BJ (cell line): ENCODE measurements at regions not wholly inside any gene's neighbourhood (a gene's known extent, or its start where the extent isn't known, plus 50 kb on each side); places are given as distances from the start of the nearest gene placed in this dataset.

ENCODE experiments used
- CTCF ChIA-PET: fragments of 350-600 bp; formaldehyde crosslinking; extraction: SDS; loops from one replicate; lab custom pipeline; 2021; ENCODE audit warnings: antibody characterized with exemption, inconsistent platforms; lab: Yijun Ruan, JAX
- POLR2A ChIA-PET: fragments of 300-600 bp; sonication (Branson Sonifier 250); formaldehyde crosslinking; extraction: SDS; loops from one replicate; lab custom pipeline; 2021; ENCODE audit warnings: antibody characterized with exemption; lab: Charles Lee
- DNase-seq: peaks from one replicate; pipeline ENCODE4 v3.0.0-alpha.2; 2011; ENCODE audit warnings: low read depth
- H3K27me3 ChIP-seq: 2 replicates; pipeline ENCODE4 v1.6.0; 2011; ENCODE audit warnings: low read length; ENCODE audit not compliant: control insufficient read depth, insufficient read depth
- H3K36me3 ChIP-seq: 2 replicates; pipeline ENCODE4 v1.5.1; 2011; ENCODE audit warnings: low read length; ENCODE audit not compliant: control insufficient read depth, insufficient read depth
- H3K4me3 ChIP-seq: 2 replicates; pipeline ENCODE4 v1.5.1; 2011; ENCODE audit warnings: low read depth, mild to moderate bottlenecking, control low read depth, low read length
- TF ChIP-seq, protein P1 (sequence below): IDR thresholded peaks from 2 replicates; pipeline ENCODE4 v1.5.1; 2011; ENCODE audit warnings: low read depth, mild to moderate bottlenecking, control low read depth, inconsistent platforms, low read length, moderate library complexity; ENCODE audit not compliant: insufficient read depth

- TF ChIP-seq, protein P1, sequence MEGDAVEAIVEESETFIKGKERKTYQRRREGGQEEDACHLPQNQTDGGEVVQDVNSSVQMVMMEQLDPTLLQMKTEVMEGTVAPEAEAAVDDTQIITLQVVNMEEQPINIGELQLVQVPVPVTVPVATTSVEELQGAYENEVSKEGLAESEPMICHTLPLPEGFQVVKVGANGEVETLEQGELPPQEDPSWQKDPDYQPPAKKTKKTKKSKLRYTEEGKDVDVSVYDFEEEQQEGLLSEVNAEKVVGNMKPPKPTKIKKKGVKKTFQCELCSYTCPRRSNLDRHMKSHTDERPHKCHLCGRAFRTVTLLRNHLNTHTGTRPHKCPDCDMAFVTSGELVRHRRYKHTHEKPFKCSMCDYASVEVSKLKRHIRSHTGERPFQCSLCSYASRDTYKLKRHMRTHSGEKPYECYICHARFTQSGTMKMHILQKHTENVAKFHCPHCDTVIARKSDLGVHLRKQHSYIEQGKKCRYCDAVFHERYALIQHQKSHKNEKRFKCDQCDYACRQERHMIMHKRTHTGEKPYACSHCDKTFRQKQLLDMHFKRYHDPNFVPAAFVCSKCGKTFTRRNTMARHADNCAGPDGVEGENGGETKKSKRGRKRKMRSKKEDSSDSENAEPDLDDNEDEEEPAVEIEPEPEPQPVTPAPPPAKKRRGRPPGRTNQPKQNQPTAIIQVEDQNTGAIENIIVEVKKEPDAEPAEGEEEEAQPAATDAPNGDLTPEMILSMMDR, result peak; percentile 59
- no peak for DNase-seq
- Histone ChIP-seq H3K36me3 (peaks cover 2% of the 10 kb centered on the region), H3K4me3 (no peak overlapping the region), H3K27me3 (no peaks in the 10 kb centered on the region)
- ChIA-PET POLR2A (no interaction called here), CTCF (interaction anchor here (0.6 to 1.9 kb wide), 17 partner anchors 11 to 636 kb away, joined by 3 to 10 read pairs (median 4); partner anchors contain the start of gene AK4)
These were observed 88.0 kb upstream of the AK4 start for GRCh38 chr1:65059930-65060538.

DNA sequence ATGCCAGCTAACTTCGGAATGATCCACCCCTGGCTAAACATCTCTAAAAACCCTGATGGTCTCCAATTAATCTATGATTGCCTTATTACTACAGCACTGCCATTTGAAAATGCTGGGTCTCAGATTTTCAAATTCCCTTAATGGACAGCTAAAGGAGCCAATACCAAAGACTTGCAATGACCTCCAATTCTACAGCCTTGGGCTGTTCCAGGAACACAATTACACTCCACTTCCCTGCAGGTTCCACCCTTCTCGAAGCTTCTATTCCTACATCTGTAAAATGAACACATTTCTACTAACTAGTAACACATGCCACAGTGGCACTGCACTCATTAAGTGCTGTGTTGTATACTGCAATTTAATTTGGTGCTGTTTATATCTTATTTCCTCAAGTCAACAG is 85.7 kb upstream of the AK4 start:
- CTCF ChIA-PET, result interaction anchor here (0.6 to 5.0 kb wide), 5 partner anchors 12 to 625 kb away, joined by 3 to 21 read pairs (median 8); no protein-coding TSS in a partner anchor
- no peak overlapping the region for H3K4me3 ChIP-seq
- no peak for DNase-seq
- TF ChIP-seq, protein P1, result no peak
- POLR2A ChIA-PET, result no interaction called here
- H3K36me3 ChIP-seq, result peaks cover 1% of the 10 kb centered on the region
- no peaks in the 10 kb centered on the region; the same call in 1 of the 2 replicates for H3K27me3 ChIP-seq

DNA sequence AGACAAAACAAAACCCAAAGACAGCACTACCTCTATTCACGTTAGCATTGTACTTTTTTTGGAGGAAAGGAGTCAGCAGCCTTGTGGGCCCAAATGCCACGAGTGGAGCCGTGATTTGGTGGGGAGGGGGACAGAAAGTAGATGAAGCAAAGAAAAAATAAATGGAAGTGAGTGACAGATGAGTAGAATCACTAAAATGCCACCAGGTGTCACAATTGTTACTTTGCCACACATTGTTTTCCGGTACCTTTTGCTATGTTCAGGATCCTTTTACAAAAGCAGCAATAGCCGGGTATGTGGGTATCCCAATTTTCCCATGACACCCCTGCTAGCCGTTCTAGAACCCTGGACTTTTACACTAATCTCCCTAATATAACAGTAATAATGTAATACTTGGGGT is 85.0 kb upstream of the AK4 start:
- POLR2A ChIA-PET, result no interaction called here
- Histone ChIP-seq H3K36me3 (no peaks in the 10 kb centered on the region), H3K4me3 (no peak overlapping the region), H3K27me3 (no peaks in the 10 kb centered on the region; the same call in 1 of the 2 replicates)
- CTCF ChIA-PET, result interaction anchor here (0.8 to 5.0 kb wide), 5 partner anchors 12 to 625 kb away, joined by 3 to 21 read pairs (median 11); no protein-coding TSS in a partner anchor
- TF ChIP-seq, protein P1, result no peak
- no peak for DNase-seq

GRCh38 chr1:65064981-65065380 is 83.0 kb upstream of the AK4 start:
- POLR2A ChIA-PET, result interaction anchor here (0.6 kb wide), 1 partner anchor 36 kb away, joined by 5 read pairs; no protein-coding TSS in a partner anchor
- DNase-seq, result no peak
- Histone ChIP-seq H3K36me3 (no peaks in the 10 kb centered on the region), H3K4me3 (no peak overlapping the region), H3K27me3 (no peaks in the 10 kb centered on the region; the same call in 1 of the 2 replicates)
- TF ChIP-seq, protein P1, result no peak
- CTCF ChIA-PET, result interaction anchor here (1.0 to 5.0 kb wide), 7 partner anchors 10 to 623 kb away, joined by 3 to 21 read pairs (median 5); no protein-coding TSS in a partner anchor
